Natural killer cell treated with Interleukin-12 subunit alpha and Interleukin-12 subunit beta and Interleukin-15 and Interleukin-18, amount 100 ng/mL, for 72 hours (primary cell): ENCODE measurements at regions not wholly inside any gene's neighbourhood (a gene's known extent, or its start where the extent isn't known, plus 50 kb on each side); places are given as distances from the start of the nearest gene placed in this dataset.

Experiments used
- ATAC-seq, 2 donors: fragments of 150-1000 bp; cut with Tn5 transposase in 1 of 2; sonication (Bioruptor Pico), chemical (Tn5 transposase) in 1 of 2; 2 replicates each; pipeline ENCODE4 v1.10.0; 2021
- DNase-seq: peaks from one replicate; pipeline ENCODE4 v3.0.0; 2022; ENCODE audit warnings: low spot score
- H3K27ac Mint-ChIP-seq, 2 donors: 1 replicate in 1 of 2; 2 replicates in 1 of 2; pipeline ENCODE4 v1.8.0; 2022; ENCODE audit warnings: mixed read lengths in 2 of 2, mild to moderate bottlenecking in 1 of 2, moderate library complexity in 1 of 2
- H3K27me3 Mint-ChIP-seq, 2 donors: 1 replicate in 1 of 2; 2 replicates in 1 of 2; pipeline ENCODE4 v1.8.0; 2022; ENCODE audit warnings: mixed read lengths in 2 of 2
- H3K36me3 Mint-ChIP-seq: one replicate; pipeline ENCODE4 v1.8.0; 2022; ENCODE audit warnings: mixed read lengths
- H3K4me1 Mint-ChIP-seq, 2 donors: 1 replicate in 1 of 2; 2 replicates in 1 of 2; pipeline ENCODE4 v1.8.0; 2022; ENCODE audit warnings: low read depth in 2 of 2, mixed read lengths in 2 of 2, mild to moderate bottlenecking in 1 of 2
- H3K4me3 Mint-ChIP-seq: one replicate; pipeline ENCODE4 v1.8.0; 2022; ENCODE audit warnings: mixed read lengths
- H3K9me3 Mint-ChIP-seq: 2 replicates; pipeline ENCODE4 v1.8.0; 2022; ENCODE audit warnings: mixed read lengths

DNA sequence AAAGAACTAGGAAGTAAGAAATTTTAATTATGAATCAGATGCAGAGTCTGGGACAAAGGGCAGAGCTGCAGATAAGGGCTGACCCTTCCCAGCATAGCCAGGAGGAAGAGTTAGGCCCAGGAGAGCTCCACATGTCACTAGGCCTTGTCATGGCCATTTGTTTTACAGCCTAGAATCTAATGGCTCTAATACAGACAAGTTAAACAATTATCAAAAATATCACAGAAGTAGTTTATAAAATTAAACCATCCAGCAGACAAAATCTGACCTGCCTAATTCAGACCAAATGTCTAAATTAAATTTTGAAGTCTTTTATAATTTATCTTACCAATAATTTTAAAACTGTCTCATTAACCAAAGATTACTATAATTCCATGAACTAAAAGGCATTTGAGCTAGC lies 1369.5 kb downstream of the CDH11 start:
- Mint-ChIP-seq H3K27me3 (no peaks in the 10 kb centered on the region), H3K4me1 (no peaks in the 10 kb centered on the region), H3K27ac (no peak overlapping the region), H3K9me3 (peaks cover 23% of the 10 kb centered on the region), H3K4me3 (no peak overlapping the region), H3K36me3 (peaks cover 4% of the 10 kb centered on the region)
- no peak for DNase-seq
- no peak for ATAC-seq

- DNase-seq (no peak), ATAC-seq (no peak)
- no peaks in the 10 kb centered on the region for H3K27me3 Mint-ChIP-seq
- H3K9me3 Mint-ChIP-seq, result peaks cover 32% of the 10 kb centered on the region
- no peak overlapping the region for H3K27ac Mint-ChIP-seq
- H3K4me1 Mint-ChIP-seq, result peaks cover 0 to 1% of the 10 kb centered on the region in 2 donors
- peaks cover 14% of the 10 kb centered on the region for H3K36me3 Mint-ChIP-seq
- no peak overlapping the region for H3K4me3 Mint-ChIP-seq
Observed at GRCh38 chr16:63749276-63749675, 1372.6 kb downstream of the CDH11 start.

- ATAC-seq, result no peak
- H3K36me3 Mint-ChIP-seq, result peaks cover 10% of the 10 kb centered on the region
- H3K4me1 Mint-ChIP-seq, result peaks cover 0 to 3% of the 10 kb centered on the region in 2 donors
- H3K4me3 Mint-ChIP-seq, result no peak overlapping the region
- DNase-seq, result no peak
- H3K27ac Mint-ChIP-seq, result no peak overlapping the region
- no peaks in the 10 kb centered on the region for H3K27me3 Mint-ChIP-seq
- H3K9me3 Mint-ChIP-seq, result peaks cover 37% of the 10 kb centered on the region
Observed at GRCh38 chr16:63745456-63745855, 1376.4 kb downstream of the CDH11 start.

DNA sequence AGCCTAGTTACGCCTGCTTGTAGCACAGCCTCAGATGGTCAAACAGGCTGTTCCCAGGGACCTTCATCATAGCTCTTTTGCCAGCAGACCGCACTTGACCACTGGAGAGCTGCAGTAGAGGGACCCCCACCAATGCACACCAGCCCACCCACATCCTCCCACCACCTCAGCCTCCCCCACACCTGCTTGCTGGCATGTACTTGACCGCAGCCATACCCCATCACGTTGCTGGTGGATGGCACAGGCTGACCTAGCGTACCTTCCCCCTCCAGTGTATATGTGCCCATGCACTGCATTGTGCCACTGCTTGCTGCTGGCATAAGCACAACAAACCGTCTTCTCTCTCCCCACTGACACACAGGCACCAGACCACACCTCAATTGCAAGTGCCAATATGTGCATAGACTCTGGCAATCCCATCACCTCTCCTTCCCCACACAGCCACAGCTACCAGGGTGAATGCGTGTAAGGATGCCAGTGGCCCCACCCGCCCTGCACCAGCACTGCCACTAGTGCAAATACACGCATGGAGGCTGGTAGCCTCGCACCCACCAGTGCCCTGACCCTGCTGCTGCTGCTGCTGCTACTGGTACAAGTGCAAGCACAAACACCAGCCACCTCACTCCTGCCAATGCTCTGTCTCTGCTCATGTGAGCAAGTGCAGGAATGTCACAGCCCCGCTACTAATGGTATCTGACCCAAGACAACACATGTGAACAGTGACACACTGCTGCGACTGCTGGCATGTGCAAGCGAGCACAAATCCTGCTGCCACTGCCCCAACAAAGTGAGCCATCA lies 1377.6 kb downstream of the CDH11 start:
- Mint-ChIP-seq H3K9me3 (peaks cover 36% of the 10 kb centered on the region), H3K27me3 (no peaks in the 10 kb centered on the region), H3K36me3 (peaks cover 10% of the 10 kb centered on the region), H3K27ac (no peak overlapping the region), H3K4me3 (no peak overlapping the region), H3K4me1 (peaks cover 0 to 3% of the 10 kb centered on the region in 2 donors)
- ATAC-seq, result peak; percentile 28 to 43
- DNase-seq, result no peak

GRCh38 chr16:63742150-63742549 lies 1379.7 kb downstream of the CDH11 start:
- H3K9me3 Mint-ChIP-seq, result peaks cover 36% of the 10 kb centered on the region
- H3K27ac Mint-ChIP-seq, result no peak overlapping the region
- H3K4me1 Mint-ChIP-seq, result peaks cover 0 to 3% of the 10 kb centered on the region in 2 donors
- H3K36me3 Mint-ChIP-seq, result peaks cover 18% of the 10 kb centered on the region
- no peaks in the 10 kb centered on the region for H3K27me3 Mint-ChIP-seq
- DNase-seq (no peak), ATAC-seq (no peak)
- H3K4me3 Mint-ChIP-seq, result no peak overlapping the region

- Mint-ChIP-seq H3K27me3 (no peaks in the 10 kb centered on the region), H3K27ac (no peak overlapping the region), H3K9me3 (peaks cover 28% of the 10 kb centered on the region), H3K4me3 (no peak overlapping the region), H3K4me1 (no peaks in the 10 kb centered on the region), H3K36me3 (peaks cover 10% of the 10 kb centered on the region)
- no peak for DNase-seq
- ATAC-seq, result no peak
Observed at GRCh38 chr16:63737633-63738032, 1384.2 kb downstream of the CDH11 start.

DNA sequence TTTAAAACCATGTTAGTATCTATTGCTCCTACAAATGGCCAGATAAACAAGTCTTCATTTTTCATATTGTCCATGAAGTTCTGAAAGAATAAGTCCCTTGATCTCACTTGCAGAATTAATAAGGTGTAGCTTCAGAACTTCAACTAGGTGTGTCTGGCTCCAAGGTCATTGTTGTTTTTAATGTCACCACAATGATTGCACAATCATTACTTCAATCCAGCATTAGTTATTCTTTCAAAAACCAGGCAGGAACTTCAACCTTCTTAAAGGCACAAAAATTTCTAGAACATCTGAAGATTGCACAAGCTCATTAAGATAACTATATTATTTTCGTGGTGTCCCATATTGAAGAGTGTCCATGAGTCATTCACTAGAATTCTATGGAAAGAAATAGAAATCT lies 1386.4 kb downstream of the CDH11 start:
- no peak for DNase-seq
- Mint-ChIP-seq H3K9me3 (peaks cover 24% of the 10 kb centered on the region), H3K4me3 (no peak overlapping the region), H3K27ac (no peak overlapping the region), H3K27me3 (no peaks in the 10 kb centered on the region), H3K4me1 (no peaks in the 10 kb centered on the region), H3K36me3 (peaks cover 10% of the 10 kb centered on the region)
- no peak for ATAC-seq

GRCh38 chr16:63720848-63721247 lies 1401.0 kb downstream of the CDH11 start:
- Mint-ChIP-seq H3K4me3 (no peak overlapping the region), H3K27me3 (no peaks in the 10 kb centered on the region), H3K9me3 (peaks cover 14% of the 10 kb centered on the region), H3K27ac (no peak overlapping the region), H3K4me1 (no peaks in the 10 kb centered on the region), H3K36me3 (no peaks in the 10 kb centered on the region)
- ATAC-seq (no peak), DNase-seq (no peak)

DNA sequence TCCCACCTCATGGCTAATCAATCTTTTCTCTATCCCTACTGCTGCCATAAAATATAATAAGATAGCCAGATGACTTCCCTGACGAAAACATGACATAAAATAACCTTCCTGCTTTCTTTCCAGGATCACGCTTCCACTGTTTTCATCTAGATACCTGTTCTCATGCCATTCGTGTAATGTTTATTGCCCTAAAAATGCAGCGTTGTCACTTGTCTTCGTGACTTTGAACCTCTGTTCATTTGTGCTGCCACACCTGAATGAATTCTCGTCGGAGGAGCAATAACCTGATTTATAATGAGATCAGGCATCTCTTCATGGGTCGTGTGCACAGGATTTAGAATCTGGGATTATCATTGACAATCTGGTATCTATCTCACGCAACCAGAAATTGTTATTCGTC lies 1401.9 kb downstream of the CDH11 start:
- DNase-seq, result no peak
- H3K4me1 Mint-ChIP-seq, result no peaks in the 10 kb centered on the region
- H3K27ac Mint-ChIP-seq, result no peak overlapping the region
- H3K36me3 Mint-ChIP-seq, result no peaks in the 10 kb centered on the region
- peaks cover 17% of the 10 kb centered on the region for H3K9me3 Mint-ChIP-seq
- no peak for ATAC-seq
- H3K27me3 Mint-ChIP-seq, result no peaks in the 10 kb centered on the region
- no peak overlapping the region for H3K4me3 Mint-ChIP-seq

DNA sequence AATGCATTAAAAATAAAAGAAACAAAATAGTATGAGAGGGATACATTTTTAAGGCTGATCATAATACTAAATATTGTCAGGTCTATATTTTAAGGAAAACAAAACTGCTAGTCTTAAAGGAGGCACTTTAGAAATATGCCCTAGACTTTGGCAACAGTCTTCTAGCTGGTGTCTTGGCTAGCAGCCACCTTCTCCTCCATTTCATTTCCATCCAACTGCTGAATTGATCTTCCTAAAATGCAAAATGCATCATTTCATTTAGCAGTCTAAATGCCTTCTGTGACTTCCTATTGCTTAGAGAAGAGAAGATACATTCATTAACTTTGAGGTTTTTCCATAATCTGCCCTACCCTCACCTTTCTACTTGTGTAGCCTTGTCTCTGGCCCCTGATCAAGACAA lies 1404.1 kb downstream of the CDH11 start:
- ATAC-seq, result no peak
- no peak overlapping the region for H3K27ac Mint-ChIP-seq
- no peak overlapping the region for H3K4me3 Mint-ChIP-seq
- no peaks in the 10 kb centered on the region for H3K4me1 Mint-ChIP-seq
- H3K27me3 Mint-ChIP-seq, result no peaks in the 10 kb centered on the region
- no peaks in the 10 kb centered on the region for H3K36me3 Mint-ChIP-seq
- H3K9me3 Mint-ChIP-seq, result peaks cover 17% of the 10 kb centered on the region
- DNase-seq, result no peak

DNA sequence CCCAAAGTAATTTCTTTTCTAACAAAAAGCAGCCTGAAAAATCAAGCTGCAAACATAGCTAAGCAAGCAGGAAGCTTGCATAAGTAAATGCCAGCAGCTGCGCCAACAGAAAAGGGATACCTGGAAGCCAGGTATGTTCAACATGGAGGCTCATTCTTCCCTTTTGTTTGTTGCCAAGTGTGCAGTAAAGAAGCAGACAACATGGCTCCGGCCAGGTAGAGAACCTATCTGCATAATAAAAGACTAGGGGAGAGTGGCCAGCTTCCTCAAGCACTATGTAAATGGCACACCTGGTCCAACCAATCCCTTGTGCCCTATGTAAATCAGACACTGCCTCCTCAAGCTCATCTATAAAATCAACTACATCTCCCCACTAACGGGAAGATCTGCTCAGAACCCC lies 1407.0 kb downstream of the CDH11 start:
- peaks cover 12% of the 10 kb centered on the region for H3K9me3 Mint-ChIP-seq
- H3K4me1 Mint-ChIP-seq, result no peaks in the 10 kb centered on the region
- ATAC-seq (no peak), DNase-seq (no peak)
- no peaks in the 10 kb centered on the region for H3K36me3 Mint-ChIP-seq
- H3K27me3 Mint-ChIP-seq, result no peaks in the 10 kb centered on the region
- H3K27ac Mint-ChIP-seq, result no peak overlapping the region
- H3K4me3 Mint-ChIP-seq, result no peak overlapping the region

DNA sequence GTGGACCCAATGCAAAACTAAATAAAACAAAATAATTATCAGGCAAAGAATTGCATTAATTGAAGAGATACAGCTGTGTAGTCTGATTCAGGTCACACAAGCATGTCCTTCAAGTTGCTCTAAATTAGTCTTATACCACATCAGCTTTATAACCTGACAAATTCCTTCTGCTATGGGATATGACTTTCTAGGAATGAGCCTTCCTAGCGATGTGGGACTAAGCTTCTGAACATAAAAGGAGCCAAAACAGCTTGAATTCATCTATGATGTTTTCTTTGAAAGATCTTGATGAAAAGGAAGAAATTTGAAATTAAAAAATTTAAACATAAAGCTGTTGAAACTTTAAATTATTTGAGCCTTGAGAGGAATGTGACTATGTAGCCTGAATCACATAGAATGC lies 1409.1 kb downstream of the CDH11 start:
- H3K4me1 Mint-ChIP-seq, result no peaks in the 10 kb centered on the region
- H3K27me3 Mint-ChIP-seq, result no peaks in the 10 kb centered on the region
- no peak overlapping the region for H3K27ac Mint-ChIP-seq
- no peak overlapping the region for H3K4me3 Mint-ChIP-seq
- ATAC-seq, result no peak
- DNase-seq, result no peak
- no peaks in the 10 kb centered on the region for H3K36me3 Mint-ChIP-seq
- peaks cover 12% of the 10 kb centered on the region for H3K9me3 Mint-ChIP-seq

- Mint-ChIP-seq H3K27me3 (no peaks in the 10 kb centered on the region), H3K27ac (no peak overlapping the region), H3K4me1 (no peaks in the 10 kb centered on the region), H3K36me3 (peaks cover 4% of the 10 kb centered on the region), H3K9me3 (peaks cover 7% of the 10 kb centered on the region), H3K4me3 (no peak overlapping the region)
- ATAC-seq (no peak), DNase-seq (no peak)
Observed at GRCh38 chr16:63703612-63704011, 1418.3 kb downstream of the CDH11 start.

DNA sequence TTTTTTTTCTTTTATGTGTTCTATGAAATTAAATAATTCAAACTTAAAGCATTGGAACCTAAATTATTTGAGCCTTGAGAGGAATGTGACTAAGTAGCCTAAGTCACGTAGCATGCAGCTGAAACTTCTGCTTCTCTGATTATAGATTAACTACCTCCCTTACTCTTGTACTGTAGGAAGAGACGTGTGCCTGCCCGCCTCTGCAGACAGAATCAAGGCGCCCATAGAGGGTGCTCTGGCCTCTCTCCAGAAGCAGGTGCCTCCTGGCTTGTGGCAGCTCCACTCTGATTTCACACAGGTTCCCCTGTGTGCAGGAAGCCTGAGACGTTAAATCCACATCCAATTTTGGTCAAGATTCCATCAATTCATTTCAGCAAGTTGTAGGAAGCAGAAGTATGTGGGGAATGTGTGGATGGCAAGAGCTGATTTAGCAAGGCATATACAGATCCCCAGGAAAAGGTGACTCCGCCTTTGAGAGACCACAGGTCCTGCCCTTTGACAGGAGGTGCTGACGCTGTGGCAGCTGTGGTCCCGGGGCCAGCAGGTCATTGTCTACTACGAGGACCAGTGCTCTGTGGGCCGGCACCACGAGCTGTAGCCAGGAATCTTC lies 1418.8 kb downstream of the CDH11 start:
- ATAC-seq, result no peak
- Mint-ChIP-seq H3K27ac (no peak overlapping the region), H3K27me3 (no peaks in the 10 kb centered on the region), H3K36me3 (peaks cover 4% of the 10 kb centered on the region), H3K9me3 (peaks cover 7% of the 10 kb centered on the region), H3K4me3 (no peak overlapping the region), H3K4me1 (no peaks in the 10 kb centered on the region)
- no peak for DNase-seq
